ENCODE measurements at regions not wholly inside any gene's neighbourhood (a gene's known extent, or its start where the extent isn't known, plus 50 kb on each side); places are given as distances from the start of the nearest gene placed in this dataset.

DNA sequence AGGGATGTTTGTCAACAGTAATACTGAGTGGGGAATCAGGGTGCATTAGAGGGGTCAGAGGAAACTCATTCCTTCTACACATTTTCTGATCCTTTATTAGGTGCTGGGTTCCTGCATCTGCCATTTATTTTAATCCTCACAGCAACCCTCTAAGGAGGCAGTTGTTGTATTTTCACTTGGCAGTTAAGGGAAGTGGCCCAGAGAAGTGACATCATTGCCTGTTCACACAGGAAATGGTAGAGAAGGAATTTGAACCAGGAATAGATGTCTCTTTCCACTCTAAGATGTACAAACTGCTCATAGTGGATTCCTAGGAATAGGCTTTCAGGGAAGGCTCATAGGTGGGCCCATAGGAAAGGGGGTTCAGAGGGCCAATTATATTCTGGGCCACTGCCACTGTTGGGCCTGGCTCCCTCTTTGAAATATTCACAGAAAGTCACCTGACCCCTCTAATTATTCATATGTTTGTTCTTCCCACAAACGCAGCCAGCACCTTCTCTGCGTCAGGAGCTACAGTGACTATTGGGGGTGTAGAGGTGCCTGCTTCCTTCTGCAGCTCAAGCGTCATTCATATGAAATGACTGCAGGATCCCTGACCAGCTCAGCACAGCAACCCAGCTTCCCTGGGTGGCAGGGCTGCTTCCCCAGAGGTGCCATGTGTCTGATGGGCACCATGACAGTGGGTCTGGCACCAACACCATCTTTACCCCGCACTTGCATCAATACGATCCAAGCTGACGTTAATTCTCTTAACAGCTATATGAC lies 163.9 kb upstream of the SMAD3 start:
- Histone ChIP-seq H3K9me3 (no peaks in the 10 kb centered on the region), H3K27me3 (no peaks in the 10 kb centered on the region), H3K4me1 (peaks cover 0 to 23% (median 3%) of the 10 kb centered on the region in 4 donors), H3K36me3 (no peaks in the 10 kb centered on the region), H3K4me3 (no peak overlapping the region), H3K27ac (no peak overlapping the region)
- intact Hi-C loops (cut with DNase I) = no loop called here
- DNase-seq = peak; percentile 39
- TF ChIP-seq POLR2AphosphoS5 (IDR thresholded peaks at IDR 0.05) (no peak), POLR2A (IDR thresholded peaks at IDR 0.05) (no peak), EP300 (IDR thresholded peaks at IDR 0.05) (no peak)
- TF ChIP-seq, protein P1, sequence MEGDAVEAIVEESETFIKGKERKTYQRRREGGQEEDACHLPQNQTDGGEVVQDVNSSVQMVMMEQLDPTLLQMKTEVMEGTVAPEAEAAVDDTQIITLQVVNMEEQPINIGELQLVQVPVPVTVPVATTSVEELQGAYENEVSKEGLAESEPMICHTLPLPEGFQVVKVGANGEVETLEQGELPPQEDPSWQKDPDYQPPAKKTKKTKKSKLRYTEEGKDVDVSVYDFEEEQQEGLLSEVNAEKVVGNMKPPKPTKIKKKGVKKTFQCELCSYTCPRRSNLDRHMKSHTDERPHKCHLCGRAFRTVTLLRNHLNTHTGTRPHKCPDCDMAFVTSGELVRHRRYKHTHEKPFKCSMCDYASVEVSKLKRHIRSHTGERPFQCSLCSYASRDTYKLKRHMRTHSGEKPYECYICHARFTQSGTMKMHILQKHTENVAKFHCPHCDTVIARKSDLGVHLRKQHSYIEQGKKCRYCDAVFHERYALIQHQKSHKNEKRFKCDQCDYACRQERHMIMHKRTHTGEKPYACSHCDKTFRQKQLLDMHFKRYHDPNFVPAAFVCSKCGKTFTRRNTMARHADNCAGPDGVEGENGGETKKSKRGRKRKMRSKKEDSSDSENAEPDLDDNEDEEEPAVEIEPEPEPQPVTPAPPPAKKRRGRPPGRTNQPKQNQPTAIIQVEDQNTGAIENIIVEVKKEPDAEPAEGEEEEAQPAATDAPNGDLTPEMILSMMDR (IDR thresholded peaks at IDR 0.05) = no peak
- 90 to 95% methylated on average over 6 of the region's 6 CpGs for WGBS, 2 donors

DNA sequence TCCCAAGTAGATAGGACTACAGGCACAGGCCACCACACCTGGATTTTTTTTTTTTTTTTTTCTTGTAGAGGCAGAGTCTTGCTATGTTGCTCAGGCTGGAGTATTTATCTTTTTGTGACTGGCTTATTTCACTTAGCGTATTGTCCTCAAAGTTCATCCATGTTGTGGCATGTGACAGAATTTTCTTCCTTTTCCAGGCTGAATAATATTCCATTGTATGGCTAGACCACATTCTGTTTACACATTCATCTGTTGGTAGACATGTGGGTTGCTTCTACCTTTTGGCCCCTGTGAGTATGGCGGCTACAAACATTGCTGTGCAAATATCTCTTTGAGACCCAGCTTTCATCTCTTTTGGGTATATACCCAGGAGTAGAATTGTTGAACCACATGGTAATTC lies 160.2 kb upstream of the SMAD3 start:
- H3K27ac ChIP-seq = no peak overlapping the region
- no peaks in the 10 kb centered on the region for H3K27me3 ChIP-seq
- H3K36me3 ChIP-seq = no peaks in the 10 kb centered on the region
- TF ChIP-seq, protein P1 (IDR thresholded peaks at IDR 0.05) = no peak
- TF ChIP-seq EP300 (IDR thresholded peaks at IDR 0.05) (no peak), POLR2A (IDR thresholded peaks at IDR 0.05) (no peak), POLR2AphosphoS5 (IDR thresholded peaks at IDR 0.05) (no peak)
- H3K4me3 ChIP-seq = no peak overlapping the region
- WGBS, 2 donors = 97% methylated on average over 2 of the region's 2 CpGs
- no peaks in the 10 kb centered on the region for H3K9me3 ChIP-seq
- DNase-seq = no peak
- H3K4me1 ChIP-seq = peaks cover 0 to 49% (median 24%) of the 10 kb centered on the region in 4 donors
- intact Hi-C loops (cut with DNase I) = no loop called here

DNA sequence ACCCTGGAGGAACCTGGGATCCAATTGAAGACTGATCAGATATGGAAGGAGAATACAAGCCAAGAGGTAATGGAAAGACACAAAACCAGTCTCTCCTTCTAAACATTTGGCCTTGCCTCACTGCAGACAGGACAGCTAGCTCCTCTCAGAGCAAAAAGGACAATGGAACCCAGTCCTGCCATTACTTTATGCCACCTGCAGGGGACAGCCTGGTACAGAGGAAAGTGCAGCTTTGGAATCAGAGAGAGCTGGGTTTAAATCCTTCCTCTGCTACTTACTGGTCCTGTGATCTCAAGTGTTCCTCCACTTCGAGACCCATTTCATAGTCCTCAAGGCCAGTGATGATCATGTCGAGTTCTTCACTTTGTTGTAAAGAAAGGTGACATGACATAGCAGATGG lies 159.4 kb upstream of the SMAD3 start:
- intact Hi-C loops (cut with DNase I) = no loop called here
- Histone ChIP-seq H3K27ac (no peak overlapping the region), H3K27me3 (no peaks in the 10 kb centered on the region), H3K4me3 (no peak overlapping the region), H3K9me3 (no peaks in the 10 kb centered on the region), H3K36me3 (no peaks in the 10 kb centered on the region), H3K4me1 (peaks cover 0 to 48% (median 26%) of the 10 kb centered on the region in 4 donors)
- DNase-seq = peak; percentile 14
- TF ChIP-seq, protein P1 (IDR thresholded peaks at IDR 0.05) = no peak
- no peak for TF ChIP-seq POLR2A (IDR thresholded peaks at IDR 0.05)
- WGBS, 2 donors = 90 to 92% methylated on average over 2 of the region's 2 CpGs

DNA sequence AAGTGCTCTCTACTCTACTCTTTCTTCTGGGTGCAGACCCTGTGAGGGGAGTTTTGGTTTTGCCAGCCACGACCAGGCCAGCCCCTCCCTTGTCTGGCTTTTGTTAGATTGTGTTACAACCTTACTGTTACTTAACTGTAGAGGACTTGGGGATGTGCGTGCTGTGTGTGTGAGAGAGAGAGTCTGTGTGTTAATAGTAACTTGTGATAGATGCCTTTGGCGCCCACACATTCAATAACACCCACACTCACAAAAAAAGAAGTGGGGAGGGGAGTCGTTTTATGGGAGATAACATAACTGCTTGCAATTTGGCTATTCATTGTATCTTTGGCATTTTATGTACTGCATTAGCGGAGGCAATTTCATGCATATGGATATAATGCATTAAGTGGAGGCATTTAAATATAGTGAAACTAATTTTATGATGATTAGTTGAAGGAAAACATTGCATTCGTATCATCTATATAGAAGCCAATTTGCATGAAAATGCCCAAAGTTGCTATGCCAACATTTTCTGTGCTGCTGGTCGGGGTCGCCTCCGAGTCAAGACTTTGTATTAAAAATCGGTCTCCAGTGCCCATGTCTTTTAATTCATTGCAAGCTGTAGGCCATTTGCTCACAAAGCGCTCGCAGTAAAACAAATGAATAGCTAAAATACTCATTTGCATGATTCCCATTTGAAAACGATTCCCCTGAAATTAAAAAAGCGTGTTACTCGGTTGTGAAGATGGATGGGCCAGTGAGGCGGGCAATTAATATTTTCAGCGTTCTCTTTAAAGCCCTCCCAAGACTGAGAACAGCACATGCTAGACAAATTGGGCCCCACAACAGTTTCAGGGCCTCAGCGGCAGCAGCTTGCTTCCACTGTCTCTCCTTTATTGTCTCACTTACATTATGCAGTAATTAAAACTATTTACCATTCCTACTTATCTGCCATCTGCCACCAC lies 158.5 kb upstream of the SMAD3 start:
- no peak overlapping the region for H3K4me3 ChIP-seq
- peaks cover 0 to 40% (median 26%) of the 10 kb centered on the region in 4 donors for H3K4me1 ChIP-seq
- H3K27me3 ChIP-seq = no peaks in the 10 kb centered on the region
- no peaks in the 10 kb centered on the region for H3K9me3 ChIP-seq
- intact Hi-C loops (cut with DNase I) = no loop called here
- WGBS, 2 donors = 89 to 93% methylated on average over 18 of the region's 18 CpGs
- H3K36me3 ChIP-seq = no peaks in the 10 kb centered on the region
- peak overlapping the region in 3 of 4 donors; percentile 75 to 83 (median 83) for H3K27ac ChIP-seq
- TF ChIP-seq, protein P1 (IDR thresholded peaks at IDR 0.05) = no peak
- no peak for TF ChIP-seq POLR2A (IDR thresholded peaks at IDR 0.05)
- no peak for TF ChIP-seq POLR2AphosphoS5 (IDR thresholded peaks at IDR 0.05)
- no peak for TF ChIP-seq EP300 (IDR thresholded peaks at IDR 0.05)
- DNase-seq = no peak
